ENCODE measurements at regions not wholly inside any gene's neighbourhood (a gene's known extent, or its start where the extent isn't known, plus 50 kb on each side); places are given as distances from the start of the nearest gene placed in this dataset.

DNA sequence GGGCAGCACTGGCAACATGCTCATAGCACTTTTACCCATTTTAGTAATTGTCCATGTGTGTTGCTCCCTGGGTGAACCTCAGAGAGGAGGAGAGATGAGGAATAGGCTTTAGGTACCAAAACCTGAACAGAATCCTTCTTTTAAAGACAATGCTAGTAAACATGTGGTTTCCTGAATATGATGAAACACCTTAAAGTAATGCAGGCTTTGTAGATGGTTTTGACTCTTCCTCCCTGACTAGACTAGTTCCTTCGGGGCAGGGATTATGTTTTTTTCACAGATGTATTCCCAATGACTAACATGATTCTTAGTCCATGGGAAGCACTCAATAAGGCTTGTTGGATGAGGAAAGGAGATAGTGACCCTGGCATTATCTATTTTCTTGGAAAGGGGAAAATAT is 367.6 kb upstream of the JAG1 start:
- TF ChIP-seq, protein P1, sequence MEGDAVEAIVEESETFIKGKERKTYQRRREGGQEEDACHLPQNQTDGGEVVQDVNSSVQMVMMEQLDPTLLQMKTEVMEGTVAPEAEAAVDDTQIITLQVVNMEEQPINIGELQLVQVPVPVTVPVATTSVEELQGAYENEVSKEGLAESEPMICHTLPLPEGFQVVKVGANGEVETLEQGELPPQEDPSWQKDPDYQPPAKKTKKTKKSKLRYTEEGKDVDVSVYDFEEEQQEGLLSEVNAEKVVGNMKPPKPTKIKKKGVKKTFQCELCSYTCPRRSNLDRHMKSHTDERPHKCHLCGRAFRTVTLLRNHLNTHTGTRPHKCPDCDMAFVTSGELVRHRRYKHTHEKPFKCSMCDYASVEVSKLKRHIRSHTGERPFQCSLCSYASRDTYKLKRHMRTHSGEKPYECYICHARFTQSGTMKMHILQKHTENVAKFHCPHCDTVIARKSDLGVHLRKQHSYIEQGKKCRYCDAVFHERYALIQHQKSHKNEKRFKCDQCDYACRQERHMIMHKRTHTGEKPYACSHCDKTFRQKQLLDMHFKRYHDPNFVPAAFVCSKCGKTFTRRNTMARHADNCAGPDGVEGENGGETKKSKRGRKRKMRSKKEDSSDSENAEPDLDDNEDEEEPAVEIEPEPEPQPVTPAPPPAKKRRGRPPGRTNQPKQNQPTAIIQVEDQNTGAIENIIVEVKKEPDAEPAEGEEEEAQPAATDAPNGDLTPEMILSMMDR (IDR thresholded peaks at IDR 0.05), result no peak
- no peak for TF ChIP-seq POLR2A (IDR thresholded peaks at IDR 0.05)
